K562 (cell line): ENCODE measurements at regions not wholly inside any gene's neighbourhood (a gene's known extent, or its start where the extent isn't known, plus 50 kb on each side); places are given as distances from the start of the nearest gene placed in this dataset.

ENCODE experiments used
- CCAR2 ChIP-seq: fragments of 200-400 bp; formaldehyde crosslinking; IDR thresholded peaks from 2 replicates; pipeline ENCODE4 v1.6.1; 2017; ENCODE audit warnings: mild to moderate bottlenecking, low read depth, low read length
- ETV1 ChIP-seq: fragments of 450-650 bp; conservative IDR thresholded peaks from 2 replicates; pipeline ENCODE4 v1.6.1; 2016; ENCODE audit warnings: missing genetic modification characterization, control low read depth, low read depth, missing compliant biosample characterization
- FOXA3 ChIP-seq, 2 experiments: fragments of 450-650 bp in 1 of 2; sonication (generic) in 1 of 2; formaldehyde crosslinking; IDR thresholded peaks in 1 of 2; conservative IDR thresholded peaks in 1 of 2; 2 replicates each; pipeline versions ENCODE4 v1.4.0 to v1.8.0; 2020 to 2022; ENCODE audit warnings: mild to moderate bottlenecking in 2 of 2, missing genetic modification reagents in 1 of 2
- GATAD2A ChIP-seq: fragments of 450-650 bp; IDR thresholded peaks from 2 replicates; pipeline ENCODE4 v1.6.1; 2017
- GTF2E2 ChIP-seq: fragments of 200-800 bp; sonication (Bioruptor generic); IDR thresholded peaks from 2 replicates; pipeline ENCODE4 v1.6.1; 2016; ENCODE audit warnings: missing genetic modification characterization, missing compliant biosample characterization
- HDAC3 ChIP-seq: fragments of 450-650 bp; IDR thresholded peaks from 2 replicates; pipeline ENCODE4 v1.6.1; 2018; ENCODE audit warnings: borderline replicate concordance, mild to moderate bottlenecking, moderate library complexity; ENCODE audit not compliant: partially characterized antibody
- PHF8 ChIP-seq: fragments of 200-600 bp; sonication (generic); IDR thresholded peaks from 2 replicates; pipeline ENCODE4 v1.6.1; 2012; ENCODE audit warnings: mixed run types, mild to moderate bottlenecking, inconsistent platforms, low read length, moderate library complexity, borderline replicate concordance
- RBM15 ChIP-seq: fragments of 200-400 bp; formaldehyde crosslinking; IDR thresholded peaks from 2 replicates; pipeline ENCODE4 v1.6.1; 2018; ENCODE audit warnings: mild to moderate bottlenecking, low read length, moderate library complexity; ENCODE audit not compliant: insufficient read depth
- SIN3A ChIP-seq, 2 experiments: fragments of 150-350 bp in 1 of 2; IDR thresholded peaks; 2 replicates each; pipeline ENCODE4 v1.6.1; 2011 to 2016; ENCODE audit warnings: borderline replicate concordance in 2 of 2, low read depth in 2 of 2, low read length in 2 of 2, mild to moderate bottlenecking in 2 of 2, moderate library complexity in 2 of 2; ENCODE audit not compliant: control insufficient read depth in 1 of 2
- SMC3 ChIP-seq: conservative IDR thresholded peaks from 2 replicates; pipeline ENCODE4 v1.6.1; 2011; ENCODE audit warnings: low read depth, low read length, improper control_type of control experiment; ENCODE audit not compliant: insufficient read depth
- SNRNP70 ChIP-seq: fragments of 200-400 bp; formaldehyde crosslinking; optimal IDR thresholded peaks from 2 replicates; pipeline ENCODE3; 2017; ENCODE audit warnings: low read depth, low read length
- SPI1 ChIP-seq: IDR thresholded peaks from 2 replicates; pipeline ENCODE4 v1.6.1; 2011; ENCODE audit warnings: low read depth, low read length, control low read depth, borderline replicate concordance
- TAF7 ChIP-seq: fragments of 450-650 bp; IDR thresholded peaks from 2 replicates; pipeline ENCODE4 v1.6.1; 2016; ENCODE audit warnings: missing genetic modification characterization, missing compliant biosample characterization
- TEAD1 ChIP-seq, 2 experiments: fragments of 450-650 bp in 1 of 2; sonication (generic) in 1 of 2; formaldehyde crosslinking; IDR thresholded peaks; 2 replicates each; pipeline versions ENCODE4 v1.4.0 to v1.8.0; 2020 to 2022; ENCODE audit warnings: mild to moderate bottlenecking in 2 of 2, missing genetic modification reagents in 1 of 2
- TRIM24 ChIP-seq, 2 experiments: fragments of 450-650 bp; IDR thresholded peaks; 2 replicates each; pipeline ENCODE4 v1.6.1; 2016
- U2AF1 ChIP-seq: fragments of 200-400 bp; formaldehyde crosslinking; optimal IDR thresholded peaks from 2 replicates; pipeline ENCODE3; 2017; ENCODE audit warnings: mild to moderate bottlenecking, low read depth, low read length, moderate library complexity
- ZKSCAN1 ChIP-seq: fragments of 150-350 bp; IDR thresholded peaks from 2 replicates; pipeline ENCODE4 v1.6.1; 2016; ENCODE audit warnings: low read depth, low read length
- ZNF23 ChIP-seq: fragments of 250-450 bp; sonication (Bioruptor Pico); IDR thresholded peaks from 2 replicates; pipeline ENCODE4 v1.4.0; 2020; ENCODE audit warnings: mild to moderate bottlenecking
- ZNF253 ChIP-seq: fragments of 250-450 bp; sonication (Bioruptor Pico); conservative IDR thresholded peaks from 2 replicates; pipeline ENCODE4 v1.6.1; 2021; ENCODE audit warnings: mild to moderate bottlenecking
- ZNF785 ChIP-seq: fragments of 250-450 bp; sonication (Bioruptor Pico); IDR thresholded peaks from 2 replicates; pipeline ENCODE4 v1.4.0; 2020; ENCODE audit warnings: mild to moderate bottlenecking
- TF ChIP-seq, protein P1 (sequence below): IDR thresholded peaks from 2 replicates; pipeline ENCODE4 v1.6.1; 2016; ENCODE audit warnings: missing genetic modification characterization, missing compliant biosample characterization
- TF ChIP-seq, protein P2 (sequence below): sonication (generic); formaldehyde crosslinking; IDR thresholded peaks from 2 replicates; pipeline ENCODE4 v1.8.0; 2022; ENCODE audit warnings: missing genetic modification reagents, mild to moderate bottlenecking, moderate library complexity, borderline replicate concordance
- TF ChIP-seq, protein P3 (sequence below): fragments of 250-450 bp; sonication (Bioruptor Pico); IDR thresholded peaks from 2 replicates; pipeline ENCODE4 v1.4.0; 2020; ENCODE audit warnings: mild to moderate bottlenecking
- TF ChIP-seq, protein P4 (sequence below): sonication (generic); formaldehyde crosslinking; IDR thresholded peaks from 2 replicates; pipeline ENCODE4 v1.5.0; 2020; ENCODE audit warnings: missing genetic modification reagents

DNA sequence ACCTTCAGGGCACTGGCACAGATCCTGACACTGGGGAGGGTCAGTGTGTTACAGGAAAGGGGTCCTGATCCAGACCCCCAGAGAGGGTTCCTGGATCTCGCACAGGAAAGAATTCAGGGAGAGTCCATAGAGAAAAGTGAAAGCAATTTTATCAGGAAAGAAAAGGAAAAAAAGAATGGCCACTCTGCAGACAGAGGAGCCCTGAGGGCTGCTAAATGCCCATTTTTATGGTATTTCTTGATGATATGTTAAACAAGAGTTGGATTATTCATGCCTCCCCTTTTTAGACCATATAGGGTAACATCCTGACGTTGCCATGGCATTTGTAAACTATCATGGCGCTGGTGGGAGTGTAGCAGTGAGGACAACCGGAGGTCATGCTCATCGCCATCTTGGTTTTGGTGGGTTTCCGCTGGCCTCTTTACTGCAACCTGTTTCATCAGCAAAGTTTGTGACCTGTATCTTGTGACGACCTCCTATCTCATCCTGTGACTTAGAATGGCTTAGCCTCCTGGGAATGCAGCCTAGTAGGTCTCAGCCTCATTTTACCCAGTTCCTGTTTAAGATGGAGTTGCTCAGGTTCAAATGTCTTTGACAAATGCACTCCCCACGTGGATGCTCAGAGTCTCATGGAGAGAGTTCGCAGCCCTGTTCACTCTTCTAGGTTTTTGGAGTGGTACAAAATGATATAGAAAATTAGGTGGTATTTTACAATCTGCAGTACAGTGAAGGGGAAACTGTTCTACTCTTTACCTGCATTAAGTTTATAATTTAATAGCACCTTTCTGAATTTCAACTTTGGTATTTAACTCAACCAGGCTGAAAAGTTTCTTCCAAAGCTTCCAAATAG lies 1363.7 kb upstream of the TMEM132C start (continued):
- TF ChIP-seq, protein P1, sequence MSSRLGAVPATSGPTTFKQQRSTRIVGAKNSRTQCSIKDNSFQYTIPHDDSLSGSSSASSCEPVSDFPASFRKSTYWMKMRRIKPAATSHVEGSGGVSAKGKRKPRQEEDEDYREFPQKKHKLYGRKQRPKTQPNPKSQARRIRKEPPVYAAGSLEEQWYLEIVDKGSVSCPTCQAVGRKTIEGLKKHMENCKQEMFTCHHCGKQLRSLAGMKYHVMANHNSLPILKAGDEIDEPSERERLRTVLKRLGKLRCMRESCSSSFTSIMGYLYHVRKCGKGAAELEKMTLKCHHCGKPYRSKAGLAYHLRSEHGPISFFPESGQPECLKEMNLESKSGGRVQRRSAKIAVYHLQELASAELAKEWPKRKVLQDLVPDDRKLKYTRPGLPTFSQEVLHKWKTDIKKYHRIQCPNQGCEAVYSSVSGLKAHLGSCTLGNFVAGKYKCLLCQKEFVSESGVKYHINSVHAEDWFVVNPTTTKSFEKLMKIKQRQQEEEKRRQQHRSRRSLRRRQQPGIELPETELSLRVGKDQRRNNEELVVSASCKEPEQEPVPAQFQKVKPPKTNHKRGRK = no peak
- TF ChIP-seq GTF2E2 = no peak
- no peak for TF ChIP-seq U2AF1
- no peak for TF ChIP-seq SPI1
- peak in 1 of 2 experiments; percentile 97; a peak in 2 of 4 replicates for TF ChIP-seq TEAD1 (CRISPR knock-in tag; IDR thresholded peaks at IDR 0.05)
- TF ChIP-seq CCAR2 = no peak
- TF ChIP-seq, protein P2, sequence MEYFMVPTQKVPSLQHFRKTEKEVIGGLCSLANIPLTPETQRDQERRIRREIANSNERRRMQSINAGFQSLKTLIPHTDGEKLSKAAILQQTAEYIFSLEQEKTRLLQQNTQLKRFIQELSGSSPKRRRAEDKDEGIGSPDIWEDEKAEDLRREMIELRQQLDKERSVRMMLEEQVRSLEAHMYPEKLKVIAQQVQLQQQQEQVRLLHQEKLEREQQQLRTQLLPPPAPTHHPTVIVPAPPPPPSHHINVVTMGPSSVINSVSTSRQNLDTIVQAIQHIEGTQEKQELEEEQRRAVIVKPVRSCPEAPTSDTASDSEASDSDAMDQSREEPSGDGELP = no peak
- peak in 1 of 2 experiments; percentile 31; a peak in 1 of 4 replicates for TF ChIP-seq FOXA3 (CRISPR knock-in tag; conservative IDR thresholded peaks at IDR 0.05 in 1 of 2, IDR thresholded peaks at IDR 0.05 in 1 of 2)
- TF ChIP-seq ZKSCAN1 = no peak
- no peak for TF ChIP-seq PHF8
- TF ChIP-seq GATAD2A = no peak
- TF ChIP-seq, protein P3, sequence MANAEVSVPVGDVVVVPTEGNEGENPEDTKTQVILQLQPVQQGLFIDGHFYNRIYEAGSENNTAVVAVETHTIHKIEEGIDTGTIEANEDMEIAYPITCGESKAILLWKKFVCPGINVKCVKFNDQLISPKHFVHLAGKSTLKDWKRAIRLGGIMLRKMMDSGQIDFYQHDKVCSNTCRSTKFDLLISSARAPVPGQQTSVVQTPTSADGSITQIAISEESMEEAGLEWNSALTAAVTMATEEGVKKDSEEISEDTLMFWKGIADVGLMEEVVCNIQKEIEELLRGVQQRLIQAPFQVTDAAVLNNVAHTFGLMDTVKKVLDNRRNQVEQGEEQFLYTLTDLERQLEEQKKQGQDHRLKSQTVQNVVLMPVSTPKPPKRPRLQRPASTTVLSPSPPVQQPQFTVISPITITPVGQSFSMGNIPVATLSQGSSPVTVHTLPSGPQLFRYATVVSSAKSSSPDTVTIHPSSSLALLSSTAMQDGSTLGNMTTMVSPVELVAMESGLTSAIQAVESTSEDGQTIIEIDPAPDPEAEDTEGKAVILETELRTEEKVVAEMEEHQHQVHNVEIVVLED (CRISPR knock-in tag) = peak; percentile 83
- TF ChIP-seq TRIM24 (IDR thresholded peaks at IDR 0.05) = no peak
- TF ChIP-seq SIN3A (IDR thresholded peaks at IDR 0.05; ENCODE audit: borderline replicate concordance in 2 of 2, control insufficient read depth in 1 of 2, low read depth in 2 of 2, low read length in 2 of 2) = no peak
- TF ChIP-seq RBM15 = no peak
- TF ChIP-seq SNRNP70 = no peak
- TF ChIP-seq SMC3 = no peak
- TF ChIP-seq ZNF253 = no peak
- peak; percentile 61; the same call in 1 of the 2 replicates for TF ChIP-seq ZNF785 (CRISPR knock-in tag)
- no peak for TF ChIP-seq HDAC3
- TF ChIP-seq, protein P4, sequence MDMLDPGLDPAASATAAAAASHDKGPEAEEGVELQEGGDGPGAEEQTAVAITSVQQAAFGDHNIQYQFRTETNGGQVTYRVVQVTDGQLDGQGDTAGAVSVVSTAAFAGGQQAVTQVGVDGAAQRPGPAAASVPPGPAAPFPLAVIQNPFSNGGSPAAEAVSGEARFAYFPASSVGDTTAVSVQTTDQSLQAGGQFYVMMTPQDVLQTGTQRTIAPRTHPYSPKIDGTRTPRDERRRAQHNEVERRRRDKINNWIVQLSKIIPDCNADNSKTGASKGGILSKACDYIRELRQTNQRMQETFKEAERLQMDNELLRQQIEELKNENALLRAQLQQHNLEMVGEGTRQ (CRISPR knock-in tag) = no peak
- peak; percentile 94 for TF ChIP-seq ETV1 (tag)
- TF ChIP-seq ZNF23 (CRISPR knock-in tag) = no peak
- TF ChIP-seq TAF7 = peak; percentile 80; the same call in 1 of the 2 replicates
